ENCODE measurements at regions not wholly inside any gene's neighbourhood (a gene's known extent, or its start where the extent isn't known, plus 50 kb on each side); places are given as distances from the start of the nearest gene placed in this dataset.

- FAIRE-seq, result no peak
- no peak for TF ChIP-seq KDM4A (IDR thresholded peaks at IDR 0.05; ENCODE audit: low read depth, low read length, severe bottlenecking)
- no peak for TF ChIP-seq TCF12 (IDR thresholded peaks at IDR 0.05; ENCODE audit: low read depth, low read length)
- no peak for TF ChIP-seq CTCF (IDR thresholded peaks at IDR 0.05; ENCODE audit: control extremely low read depth in 1 of 3, insufficient read depth in 1 of 3, low read depth in 1 of 3, low read length in 3 of 3)
- TF ChIP-seq EZH2 (IDR thresholded peaks at IDR 0.05; ENCODE audit: low read depth, low read length, severe bottlenecking), result no peak
- no peak for TF ChIP-seq SIN3A (conservative IDR thresholded peaks at IDR 0.05 in 1 of 2, IDR thresholded peaks at IDR 0.05 in 1 of 2; ENCODE audit: low read depth in 1 of 2, low read length in 2 of 2)
- TF ChIP-seq MAX (IDR thresholded peaks at IDR 0.05), result no peak
- TF ChIP-seq RAD21 (IDR thresholded peaks at IDR 0.05 in 1 of 2, conservative IDR thresholded peaks at IDR 0.05 in 1 of 2; ENCODE audit: low read depth in 2 of 2, low read length in 2 of 2), result no peak
- TF ChIP-seq POU5F1 (IDR thresholded peaks at IDR 0.05; ENCODE audit: low read depth, low read length), result no peak
- TF ChIP-seq GTF2F1 (IDR thresholded peaks at IDR 0.05; ENCODE audit: borderline replicate concordance, low read depth, low read length), result no peak
- no peak for TF ChIP-seq KDM1A (IDR thresholded peaks at IDR 0.05; ENCODE audit: borderline replicate concordance, low read length)
- no peak for TF ChIP-seq PHF8 (conservative IDR thresholded peaks at IDR 0.05; ENCODE audit: low read depth, low read length)
These were observed 144.9 kb downstream of the URI1 start for GRCh38 chr19:30086916-30087315.

More at GRCh38 chr19:30086916-30087315, 144.9 kb downstream of the URI1 start:
- Histone ChIP-seq H2BK12ac (ENCODE audit: low read depth, low read length) (no peak overlapping the region), H3K9me3 (ENCODE audit: insufficient read depth in 2 of 2, low read depth in 1 of 2, low read length in 1 of 2) (no peaks in the 10 kb centered on the region), H3K79me1 (ENCODE audit: low read depth, low read length) (no peaks in the 10 kb centered on the region), H3K4me1 (replicated peaks in 1 of 4; ENCODE audit: control insufficient read depth in 3 of 4, insufficient read depth in 4 of 4, low read length in 3 of 4) (peaks cover 0 to 3% (median under 1%) of the 10 kb centered on the region in 4 experiments; a peak in 2 of 7 replicates), H4K8ac (ENCODE audit: extremely low read depth, insufficient read depth, low read length) (no peak overlapping the region), H3K27ac (ENCODE audit: low read depth, low read length) (no peak overlapping the region), H2BK15ac (ENCODE audit: low read length) (no peak overlapping the region), H2BK120ac (replicated peaks; ENCODE audit: low read depth, low read length) (no peak overlapping the region), H3K4me3 (ENCODE audit: extremely low read depth in 1 of 4, insufficient read depth in 2 of 4, low read depth in 3 of 4, low read length in 4 of 4) (no peak overlapping the region), H3K14ac (ENCODE audit: insufficient read length) (no peak overlapping the region), H3K4ac (replicated peaks; ENCODE audit: insufficient read length, low read depth, low read length) (no peak overlapping the region), H3K56ac (replicated peaks; ENCODE audit: insufficient read length, low read depth, low read length) (no peak overlapping the region), H3K27me3 (replicated peaks in 1 of 4; ENCODE audit: control insufficient read depth in 3 of 4, extremely low read depth in 1 of 4, insufficient read depth in 3 of 4, low read length in 3 of 4) (no peaks in the 10 kb centered on the region), H4K5ac (ENCODE audit: insufficient read length, low read depth, low read length) (no peak overlapping the region), H2BK5ac (ENCODE audit: low read depth, low read length) (no peak overlapping the region), H3K4me2 (ENCODE audit: insufficient read depth in 1 of 2, low read depth in 2 of 2, low read length in 2 of 2) (no peak overlapping the region), H4K91ac (replicated peaks; ENCODE audit: insufficient read length, low read length) (no peak overlapping the region), H3K23ac (ENCODE audit: insufficient read length) (no peak overlapping the region), H4K20me1 (replicated peaks in 1 of 2; ENCODE audit: control insufficient read depth in 1 of 2, insufficient read depth in 2 of 2, low read length in 2 of 2) (no peaks in the 10 kb centered on the region), H3K23me2 (ENCODE audit: low read depth, low read length) (no peaks in the 10 kb centered on the region), H2AK5ac (ENCODE audit: low read depth, low read length) (no peak overlapping the region), H3K9ac (replicated peaks in 1 of 4; ENCODE audit: extremely low read depth in 1 of 4, low read depth in 3 of 4, low read length in 3 of 4) (no peak overlapping the region), H2AFZ (ENCODE audit: low read length) (no peak overlapping the region), H2BK20ac (ENCODE audit: low read length) (no peak overlapping the region), H3K36me3 (ENCODE audit: control insufficient read depth in 2 of 4, insufficient read depth in 4 of 4, low read length in 3 of 4) (no peaks in the 10 kb centered on the region), H3K79me2 (ENCODE audit: control insufficient read depth in 1 of 2, insufficient read depth in 2 of 2, low read length in 2 of 2) (no peaks in the 10 kb centered on the region), H3K18ac (ENCODE audit: extremely low read depth, low read length) (no peak overlapping the region)
- CTCF ChIA-PET (ENCODE audit: partially characterized antibody), result interaction anchor here (2.2 kb wide), 1 partner anchor 9 kb away, joined by 10 read pairs; no protein-coding TSS in a partner anchor
- no peak for DNase-seq (ENCODE audit: low read depth in 1 of 2, low spot score in 2 of 2)
- 96% methylated on average over 10 of the region's 10 CpGs; no CpG with 5 or more reads in 1 of the 2 experiments for WGBS, 2 experiments (ENCODE audit: extremely low coverage in 1 of 2, insufficient coverage in 1 of 2, insufficient read length in 1 of 2, insufficient replicate concordance in 2 of 2, low coverage in 1 of 2, low lambda C conversion rate in 2 of 2, missing lambda C conversion rate in 1 of 2)
- POLR2A ChIA-PET (ENCODE audit: partially characterized antibody), result no interaction called here

Data from H1 (cell line).